ENCODE measurements at regions not wholly inside any gene's neighbourhood (a gene's known extent, or its start where the extent isn't known, plus 50 kb on each side); places are given as distances from the start of the nearest gene placed in this dataset.
"Not testable (repeated sequence)": the region's sequence is repeated elsewhere in the genome, so short reads cannot be mapped to it uniquely, and the experiment has no call there.

DNA sequence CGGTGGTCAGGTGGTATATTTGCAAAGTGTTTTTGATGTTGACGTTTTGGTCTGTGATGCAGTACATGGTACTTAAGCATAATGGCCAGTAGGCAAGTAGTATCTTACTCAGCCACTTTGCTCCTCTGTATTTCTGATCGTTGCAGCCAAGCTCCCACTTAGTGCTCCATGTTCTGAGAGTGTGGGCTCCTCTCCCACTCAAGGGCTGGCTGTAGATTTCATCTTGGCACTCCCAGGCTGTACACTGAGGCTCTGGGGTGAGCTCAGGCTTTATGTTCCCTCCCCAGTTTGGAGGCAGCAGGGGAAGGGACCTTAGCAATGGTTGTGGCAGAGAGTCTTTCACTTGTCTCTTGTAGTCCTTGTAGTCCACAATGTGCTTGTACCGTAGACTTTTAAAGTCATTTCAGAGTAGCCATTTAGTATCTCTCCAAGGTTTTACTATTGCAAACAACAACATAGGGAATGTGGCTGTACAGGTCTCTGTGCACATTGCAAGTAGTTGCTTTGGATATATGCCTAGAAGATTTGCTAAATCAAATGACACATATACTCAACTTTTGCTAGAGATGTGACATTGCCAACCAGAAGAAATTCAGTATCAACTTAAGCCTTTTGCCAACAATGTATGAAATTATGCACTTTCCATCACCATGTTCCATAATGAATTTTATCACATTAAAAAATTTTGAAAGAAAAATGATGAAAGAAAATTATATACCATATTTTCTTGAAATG lies 304.3 kb upstream of the CTNND2 start:
- DNase-seq, result no peak

DNA sequence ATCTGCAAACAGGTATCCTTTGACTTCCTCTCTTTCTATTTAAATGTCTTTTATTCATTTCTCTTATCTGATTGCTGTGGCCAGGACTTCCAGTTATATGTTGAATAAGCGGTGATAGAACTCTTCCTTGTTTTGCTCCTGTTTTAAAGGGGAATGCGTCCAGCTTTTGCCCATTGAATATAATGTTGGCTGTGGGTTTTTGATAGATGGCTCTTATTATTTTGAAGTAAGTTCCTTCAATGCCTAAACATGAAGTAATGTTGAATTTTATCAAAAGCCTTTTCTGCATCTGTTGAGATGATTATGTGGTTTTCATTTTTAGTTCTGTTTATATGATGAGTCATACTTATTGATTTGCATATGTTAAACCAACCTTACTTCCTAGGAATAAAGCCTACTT lies 300.5 kb upstream of the CTNND2 start:
- DNase-seq, result no peak

DNA sequence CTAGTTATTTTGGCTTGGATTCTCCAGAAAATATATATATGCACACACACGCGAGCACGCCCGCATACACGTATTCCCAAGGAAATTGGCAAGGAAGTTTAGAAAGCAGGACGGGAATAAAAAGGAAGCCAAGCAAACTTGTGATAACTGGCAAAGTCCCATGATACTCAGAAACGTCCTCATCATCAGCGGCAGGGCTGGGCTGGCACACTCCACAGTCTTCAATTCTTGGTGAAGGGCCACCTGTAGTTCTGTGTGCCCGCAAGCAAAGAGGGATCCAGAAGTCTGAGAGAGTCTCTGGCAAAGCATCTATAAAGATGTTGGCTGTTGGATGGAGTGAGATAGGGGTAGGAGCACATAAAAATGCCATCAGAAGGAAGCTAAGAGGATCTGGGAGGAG lies 289.3 kb upstream of the CTNND2 start:
- peak; percentile 17 to 54 for DNase-seq

DNA sequence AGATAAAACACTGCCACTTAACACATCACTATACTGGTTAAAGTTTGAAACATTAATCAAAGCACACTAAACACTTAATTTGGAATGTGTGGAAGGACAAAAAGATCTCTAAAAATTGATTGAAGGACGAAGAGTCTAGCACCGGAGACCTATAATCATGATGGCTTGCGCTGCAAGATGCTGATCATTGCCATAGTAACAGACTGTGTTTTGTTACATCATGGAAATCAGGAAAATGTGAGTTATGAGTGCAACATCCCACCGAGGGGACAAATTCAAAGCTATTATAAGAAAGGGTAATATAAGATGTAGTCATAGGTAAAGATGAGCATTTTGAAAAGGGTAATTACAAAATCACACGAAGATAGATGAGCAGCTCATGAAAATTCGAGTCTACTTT lies 278.8 kb upstream of the CTNND2 start:
- no peak for DNase-seq

DNA sequence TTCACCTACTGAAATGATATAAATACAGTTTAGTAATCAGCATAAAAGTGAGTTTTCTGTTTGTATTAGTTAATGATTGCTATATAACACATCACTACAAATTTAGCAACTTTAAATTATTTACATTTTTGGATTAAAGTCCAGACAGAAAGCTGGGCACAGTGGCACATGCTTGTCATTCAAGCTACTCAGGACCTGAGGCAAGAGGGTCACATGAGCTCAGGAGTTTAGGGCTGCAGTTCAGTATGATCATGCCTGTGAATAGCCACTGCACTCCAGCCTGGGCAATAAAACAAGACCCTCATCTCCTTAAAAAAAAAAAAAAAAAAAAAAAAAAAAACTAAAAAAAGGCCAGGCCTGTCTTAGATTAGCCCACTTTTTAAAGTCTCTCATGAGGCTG lies 273.6 kb upstream of the CTNND2 start:
- no peak for DNase-seq

DNA sequence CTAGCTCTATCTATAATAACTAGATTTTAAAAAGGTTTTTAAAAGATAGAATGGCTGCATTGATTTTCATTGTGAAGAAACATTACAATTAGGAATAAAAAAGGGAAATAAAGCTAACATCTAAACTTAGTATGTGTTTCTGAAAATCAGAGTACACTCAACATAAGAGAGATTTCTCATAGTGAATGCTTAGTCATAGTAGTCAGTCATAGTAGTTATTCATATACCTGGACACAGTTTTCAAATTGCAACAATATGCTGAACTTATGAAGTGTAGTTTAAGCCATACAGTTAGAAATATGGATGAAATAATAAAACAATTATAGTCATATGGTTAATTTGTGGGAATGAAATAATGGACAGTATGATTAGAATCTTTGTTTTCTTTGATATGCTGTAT lies 273.0 kb upstream of the CTNND2 start:
- DNase-seq, result no peak

DNA sequence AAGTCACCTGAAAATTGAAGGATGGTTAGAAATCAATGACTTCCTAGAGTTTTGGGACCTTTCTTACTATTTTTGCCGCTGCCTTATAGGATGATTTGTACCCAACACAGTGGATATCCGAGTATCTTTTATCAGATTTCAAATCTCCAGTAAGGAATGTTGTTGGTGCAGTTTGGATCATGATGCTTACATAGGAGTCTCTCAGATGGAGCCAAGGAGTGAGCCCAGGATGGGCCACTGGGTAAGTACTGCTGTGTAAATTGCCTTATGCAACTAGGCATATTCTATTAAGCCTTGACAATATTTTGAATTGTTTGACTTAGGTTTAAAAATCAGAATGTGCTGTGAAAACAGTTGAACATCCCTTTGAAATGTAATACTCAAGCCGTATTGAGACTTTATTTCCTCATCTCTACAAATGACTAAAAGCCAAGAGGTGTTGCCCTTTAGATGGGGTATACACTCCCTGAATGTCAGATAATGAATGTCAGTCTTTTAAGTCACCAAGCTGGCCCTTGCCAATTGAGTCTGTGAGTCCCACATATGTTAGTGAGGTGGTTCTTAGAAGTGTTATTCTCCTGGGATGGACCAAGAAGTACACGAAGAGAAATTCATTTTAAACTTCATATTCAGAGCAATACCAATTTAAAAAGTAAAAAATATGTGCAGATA lies 271.8 kb upstream of the CTNND2 start:
- DNase-seq, result no peak

DNA sequence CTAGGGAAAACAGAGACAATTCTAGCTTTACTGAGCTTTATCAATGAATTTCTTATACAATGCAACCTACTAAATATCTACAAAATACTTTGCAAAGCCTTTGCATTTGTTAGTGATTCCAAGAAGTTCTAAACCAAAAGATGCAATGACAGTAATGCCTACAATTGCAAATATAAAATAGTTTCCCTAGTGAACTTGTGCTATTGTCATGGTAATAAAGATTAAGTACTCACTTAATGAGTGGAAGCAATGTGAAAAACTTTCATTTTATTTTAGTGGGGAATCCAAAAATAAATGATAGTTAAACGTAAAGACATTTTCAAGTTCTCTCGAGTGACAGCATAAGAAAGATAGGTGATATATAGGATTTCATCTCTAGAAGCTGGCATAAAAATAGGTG lies 270.5 kb upstream of the CTNND2 start:
- no peak for DNase-seq

DNA sequence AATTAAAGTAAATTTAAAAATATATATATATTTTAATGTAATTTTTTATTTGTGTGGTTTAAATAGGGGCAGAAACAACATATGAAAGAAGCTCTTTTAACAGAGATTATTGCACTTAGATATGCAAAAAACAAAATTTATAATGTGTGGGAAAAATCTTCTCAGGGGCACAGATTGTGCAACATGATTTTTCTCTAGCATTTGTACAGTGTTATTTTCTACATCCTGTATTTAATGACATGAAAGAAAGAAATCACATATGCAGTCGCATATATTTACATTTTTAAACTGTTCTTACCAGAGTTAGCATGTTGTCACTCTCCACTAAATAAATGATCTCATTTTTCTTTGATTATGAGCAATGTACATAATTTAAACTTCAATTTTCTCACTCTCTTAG lies 265.3 kb upstream of the CTNND2 start:
- DNase-seq, result no peak

DNA sequence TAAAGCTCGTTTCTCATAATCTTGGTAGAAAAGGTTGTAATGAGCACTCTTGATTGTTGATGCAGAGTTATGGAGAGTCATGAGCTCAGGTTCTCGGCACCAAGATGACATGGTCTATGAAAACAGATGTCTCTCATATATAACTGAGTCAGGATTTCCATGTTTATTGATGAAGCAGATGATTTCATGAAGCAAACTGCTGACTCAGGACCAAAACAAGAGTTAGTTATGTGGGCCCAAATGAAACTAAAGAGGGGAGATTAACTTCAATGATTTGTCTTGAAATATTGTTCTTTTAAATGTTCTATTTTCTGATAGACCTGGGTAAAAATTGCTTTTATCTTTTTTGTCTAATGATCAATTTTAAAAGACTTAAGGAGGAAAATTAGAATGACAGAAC lies 258.6 kb upstream of the CTNND2 start:
- no peak for DNase-seq

DNA sequence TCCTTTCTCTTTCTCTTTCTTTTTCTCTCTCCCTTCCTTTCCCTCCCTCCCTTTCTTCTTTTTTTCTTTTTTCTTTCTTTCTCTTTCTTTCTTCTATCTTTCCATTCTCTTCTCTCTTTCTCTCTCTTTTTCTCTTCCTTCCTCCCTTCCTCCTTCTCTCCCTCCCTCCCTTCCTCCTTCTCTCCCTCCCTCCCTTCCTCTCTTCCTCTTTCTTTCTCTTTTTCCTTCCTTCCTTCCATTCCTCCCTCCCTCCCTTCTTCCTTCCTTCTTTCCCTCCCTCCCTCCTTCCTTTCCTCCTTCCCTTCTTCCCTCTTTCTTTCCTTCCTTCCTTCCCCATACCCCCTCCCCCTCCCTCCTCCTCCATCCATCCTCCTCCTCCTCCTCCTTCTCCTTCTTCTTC lies 243.3 kb upstream of the CTNND2 start:
- no peak for DNase-seq

DNA sequence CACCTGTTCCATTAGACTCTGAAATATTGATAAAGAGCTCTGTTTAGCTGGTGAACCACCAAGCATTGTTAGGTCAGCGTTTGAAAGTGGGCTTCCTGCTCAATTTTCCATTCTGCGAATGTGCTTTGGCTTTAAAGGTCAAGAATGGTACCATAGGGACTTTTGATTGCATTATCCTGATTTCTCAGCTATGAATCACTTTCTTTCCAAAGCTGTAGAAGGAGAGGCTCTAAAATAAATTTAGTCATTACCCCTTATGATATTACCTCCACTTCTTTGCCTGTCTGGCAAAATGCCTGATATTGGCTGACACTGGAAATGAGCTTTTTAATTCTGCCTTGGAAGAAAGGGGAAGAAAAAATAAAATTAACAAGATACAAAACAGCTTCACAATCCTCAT lies 237.2 kb upstream of the CTNND2 start:
- DNase-seq, result peak in 1 of 2 experiments; percentile 22

DNA sequence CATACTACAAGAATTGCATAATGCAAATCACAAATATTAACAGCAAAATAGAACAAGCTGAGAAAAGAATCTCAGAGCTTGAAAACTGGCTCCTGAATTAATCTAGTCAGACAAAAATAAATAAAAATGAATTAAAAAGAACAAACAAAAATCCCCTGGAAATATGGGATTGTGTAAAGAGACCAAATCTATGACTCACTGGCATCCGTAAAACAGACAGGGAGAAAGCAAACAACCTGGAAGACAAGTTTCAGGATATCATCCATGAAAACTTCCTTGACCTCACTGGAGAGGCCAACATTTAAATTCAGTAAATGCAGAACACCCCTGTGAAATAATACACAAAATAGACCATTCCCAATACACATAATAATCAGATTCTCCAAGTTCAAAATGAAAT lies 229.3 kb upstream of the CTNND2 start:
- no peak for DNase-seq

DNA sequence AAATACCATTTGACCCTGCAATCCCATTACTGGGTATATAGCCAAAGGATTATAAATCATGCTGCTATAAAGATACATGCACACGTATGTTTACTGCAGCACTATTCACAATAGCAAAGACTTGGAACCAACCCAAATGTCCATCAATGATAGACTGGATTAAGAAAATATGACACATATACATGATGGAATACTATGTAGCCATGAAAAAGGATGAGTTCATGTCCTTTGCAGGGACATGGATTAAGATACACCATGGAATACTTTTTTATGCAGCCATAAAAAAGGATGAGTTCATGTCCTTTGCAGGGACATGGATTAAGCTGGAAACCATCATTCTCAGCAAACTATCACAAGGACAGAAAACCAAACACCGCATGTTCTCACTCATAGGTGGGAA lies 226.8 kb upstream of the CTNND2 start:
- not testable (repeated sequence) for DNase-seq

DNA sequence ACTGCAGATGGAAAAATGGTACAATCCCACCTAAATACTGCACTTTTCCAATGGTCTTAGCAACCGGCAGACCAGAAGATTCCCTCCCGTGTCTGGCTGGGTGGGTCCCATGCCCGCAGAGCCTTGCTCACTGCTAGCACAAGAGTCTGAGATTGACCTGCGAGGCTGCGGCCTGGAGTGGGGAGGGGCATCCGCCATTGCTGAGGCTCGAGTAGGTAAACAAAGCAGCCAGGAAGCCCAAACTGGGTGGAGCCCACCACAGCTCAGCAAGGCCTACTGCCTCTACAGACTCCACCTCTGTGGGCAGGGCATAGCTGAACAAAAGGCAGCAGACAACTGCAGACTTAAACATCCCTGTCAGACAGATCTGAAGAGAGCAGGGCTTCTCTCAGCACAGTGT lies 221.6 kb upstream of the CTNND2 start:
- DNase-seq, result no peak

DNA sequence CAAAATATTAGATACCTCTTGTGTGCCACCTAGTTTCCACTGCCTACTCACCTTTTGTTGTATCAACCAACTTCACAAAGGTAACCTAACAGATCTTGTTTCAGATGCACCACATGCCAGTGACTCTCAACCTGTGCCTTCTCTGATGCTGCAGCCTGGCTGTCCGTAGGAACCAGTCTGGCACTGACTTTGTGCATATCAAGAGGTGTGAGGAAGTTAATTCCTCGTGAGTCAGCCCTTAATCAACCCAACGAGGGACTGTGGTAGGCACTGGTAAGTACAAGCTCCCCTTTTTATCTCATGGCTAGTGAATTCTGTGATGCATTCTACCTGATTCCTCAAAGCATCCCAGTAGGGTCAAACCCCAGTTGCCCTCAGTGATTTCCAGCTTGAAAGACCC lies 215.4 kb upstream of the CTNND2 start:
- DNase-seq, result no peak

DNA sequence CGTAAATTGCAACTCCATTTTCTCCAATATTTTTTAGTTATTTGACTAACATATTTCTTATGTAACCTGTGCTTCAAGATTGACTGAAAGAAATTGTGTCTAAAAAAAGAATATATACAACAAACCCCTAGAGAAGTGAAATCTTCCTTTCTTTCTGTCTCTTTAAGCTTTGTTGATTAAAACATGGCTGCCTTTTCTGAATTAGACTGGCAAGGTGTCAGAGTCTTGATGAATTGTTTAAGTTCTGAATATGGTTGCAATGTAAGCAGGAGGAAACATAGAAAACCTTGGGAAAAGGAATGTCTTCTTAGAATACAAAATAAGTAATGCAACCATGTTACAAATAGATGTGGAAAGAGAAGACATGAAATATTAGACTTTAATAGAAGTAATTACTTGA lies 209.8 kb upstream of the CTNND2 start:
- DNase-seq, result no peak

DNA sequence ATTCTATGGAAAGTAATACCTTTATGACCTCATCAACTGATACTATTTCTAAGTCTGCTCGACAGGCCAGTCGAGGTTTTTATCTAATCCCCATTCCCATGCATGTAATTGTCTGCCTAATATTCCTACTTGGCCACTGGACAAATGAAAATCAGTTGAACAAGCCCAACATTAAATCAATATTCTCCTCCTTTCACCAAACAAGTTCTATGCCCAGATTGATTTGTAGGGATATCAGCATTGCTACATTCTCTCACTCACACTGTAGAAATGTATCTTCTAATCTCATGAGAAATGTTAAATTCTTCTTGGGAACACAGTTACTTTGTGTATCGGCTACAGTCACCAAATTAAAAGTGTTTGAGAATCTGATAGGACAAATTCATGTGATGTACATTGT lies 208.8 kb upstream of the CTNND2 start:
- DNase-seq, result no peak

DNA sequence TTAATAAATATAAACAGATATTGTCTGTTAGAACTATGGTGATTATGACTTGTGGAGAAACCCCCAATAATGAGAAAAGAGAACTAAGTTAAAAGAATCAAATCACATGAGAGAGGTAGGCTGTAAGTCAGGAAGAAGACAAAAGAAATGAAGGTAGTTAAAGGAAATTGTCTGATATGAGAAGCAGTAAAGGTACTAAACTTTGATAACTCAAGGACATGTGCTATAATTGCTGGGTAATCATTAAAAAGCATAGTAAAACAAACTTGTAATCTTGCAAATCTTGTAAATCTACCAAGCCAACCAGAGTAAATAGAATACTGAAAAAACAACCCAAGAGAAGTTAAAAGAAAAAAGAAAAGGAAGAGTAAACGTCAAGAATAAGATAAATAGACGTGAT lies 207.0 kb upstream of the CTNND2 start:
- no peak for DNase-seq

DNA sequence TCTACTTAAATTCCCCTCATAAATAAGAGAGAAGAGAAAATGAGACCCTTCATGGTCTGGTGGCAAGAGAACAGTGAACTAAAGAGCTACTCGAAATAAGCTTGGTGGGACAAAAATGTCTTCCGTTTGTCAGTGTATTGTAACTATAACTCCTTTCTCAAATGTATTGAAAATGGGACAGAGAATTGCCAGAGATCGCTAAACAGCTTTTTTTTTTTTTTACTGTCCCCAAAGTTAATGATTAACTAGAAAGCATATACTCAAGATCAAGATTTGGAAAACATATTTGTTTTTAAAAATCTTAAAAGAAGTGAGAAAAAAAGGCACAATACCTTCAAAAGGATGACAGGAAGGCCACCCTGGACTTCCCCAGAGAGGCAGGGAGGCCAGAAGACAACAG lies 206.4 kb upstream of the CTNND2 start:
- DNase-seq, result no peak

DNA sequence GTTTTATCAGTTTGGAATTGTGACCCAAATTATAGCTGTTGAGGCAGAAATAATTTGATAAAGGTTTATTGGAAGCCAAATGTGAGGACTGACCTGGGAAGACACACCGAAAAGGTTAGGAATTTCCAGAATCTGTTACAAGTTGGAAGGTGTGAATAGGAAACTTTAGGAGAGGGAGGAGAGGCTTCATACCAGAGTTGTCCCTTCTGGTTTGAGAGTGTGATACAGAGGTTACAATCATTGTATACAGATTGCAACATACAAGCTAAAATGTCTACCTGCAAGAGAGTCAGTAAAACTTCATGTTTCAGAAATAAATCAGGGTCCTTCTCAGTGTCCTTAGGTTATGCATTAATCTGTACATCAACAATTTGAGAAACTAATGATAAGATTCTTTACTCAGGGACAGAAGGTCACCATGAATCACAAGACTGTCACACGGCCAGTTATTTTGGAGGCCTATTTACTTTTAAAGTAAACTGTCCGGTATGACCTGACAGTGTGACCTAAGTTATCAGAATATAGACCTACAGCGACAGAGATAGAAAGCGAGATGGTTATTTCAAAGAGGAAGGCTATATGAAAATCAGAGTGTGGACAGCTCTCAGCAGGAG lies 204.9 kb upstream of the CTNND2 start:
- DNase-seq, result no peak

DNA sequence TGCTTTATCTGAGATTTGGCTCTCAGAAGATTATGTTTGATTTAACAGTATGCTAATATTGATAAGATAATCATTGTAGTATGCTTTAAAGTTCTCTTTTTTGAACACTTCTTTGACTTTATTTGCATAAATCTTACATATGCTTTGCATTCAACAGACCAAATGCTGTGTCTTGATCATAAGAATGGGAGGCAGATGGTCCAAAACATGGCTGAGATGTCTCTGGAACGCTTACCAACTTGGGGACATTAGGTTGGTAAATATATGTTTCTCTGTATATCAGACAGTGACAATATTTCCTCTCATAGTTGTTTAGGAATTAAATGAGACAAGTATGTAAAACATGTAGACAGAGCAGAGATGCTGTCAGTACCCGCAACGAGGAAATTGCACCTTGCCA lies 197.9 kb upstream of the CTNND2 start:
- DNase-seq, result no peak

DNA sequence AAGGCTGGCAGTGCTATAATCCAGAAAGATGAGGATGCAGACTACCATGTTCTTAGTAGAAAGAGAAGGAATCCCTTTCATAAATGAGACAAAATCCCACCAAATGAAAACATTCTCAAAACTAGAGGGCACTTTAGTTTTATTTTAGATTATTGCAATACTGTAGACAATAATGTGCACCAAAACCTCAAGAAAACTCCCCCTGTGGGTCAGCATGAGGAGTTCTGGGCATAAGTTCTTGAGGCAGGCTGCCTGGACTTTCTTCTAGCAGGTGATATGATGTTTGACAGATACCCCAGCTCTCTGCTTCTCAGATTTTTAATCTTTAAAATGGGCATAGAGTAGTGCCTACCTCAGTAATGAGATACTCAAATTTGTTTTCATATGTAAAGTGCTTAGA lies 196.3 kb upstream of the CTNND2 start:
- DNase-seq, result no peak

DNA sequence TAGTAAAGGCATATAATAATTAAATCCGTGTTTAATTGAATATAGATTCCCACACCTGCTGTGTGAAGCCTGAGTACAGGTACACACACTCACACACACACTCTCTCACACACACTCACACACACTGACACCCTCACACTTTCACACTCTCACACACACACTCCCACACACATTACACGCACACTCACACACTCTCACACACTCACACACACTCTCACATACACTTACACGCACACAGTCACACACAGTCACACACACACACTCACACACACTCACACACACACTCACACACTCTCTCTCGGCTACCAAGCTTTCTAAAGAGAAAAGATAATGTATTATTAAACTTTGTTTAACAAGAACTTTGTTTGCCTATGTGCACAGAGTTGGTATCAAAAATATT lies 195.1 kb upstream of the CTNND2 start:
- no peak for DNase-seq

Measured in NCI-H446 (cell line).